HG02885 (cell line): ENCODE measurements at regions not wholly inside any gene's neighbourhood (a gene's known extent, or its start where the extent isn't known, plus 50 kb on each side); places are given as distances from the start of the nearest gene placed in this dataset.
"Not testable (repeated sequence)": the region's sequence is repeated elsewhere in the genome, so short reads cannot be mapped to it uniquely, and the experiment has no call there.

Source experiments
- ATAC-seq: cut with Tn5 transposase; IDR thresholded peaks from one replicate; pipeline ENCODE4 v1.9.1; 2021; ENCODE audit warnings: mild to moderate bottlenecking; ENCODE audit not compliant: unreplicated experiment, poor library complexity

- ATAC-seq = no peak
Measured at GRCh38 chr1:21385022-21385421, 54.9 kb upstream of the NBPF3 start.

DNA sequence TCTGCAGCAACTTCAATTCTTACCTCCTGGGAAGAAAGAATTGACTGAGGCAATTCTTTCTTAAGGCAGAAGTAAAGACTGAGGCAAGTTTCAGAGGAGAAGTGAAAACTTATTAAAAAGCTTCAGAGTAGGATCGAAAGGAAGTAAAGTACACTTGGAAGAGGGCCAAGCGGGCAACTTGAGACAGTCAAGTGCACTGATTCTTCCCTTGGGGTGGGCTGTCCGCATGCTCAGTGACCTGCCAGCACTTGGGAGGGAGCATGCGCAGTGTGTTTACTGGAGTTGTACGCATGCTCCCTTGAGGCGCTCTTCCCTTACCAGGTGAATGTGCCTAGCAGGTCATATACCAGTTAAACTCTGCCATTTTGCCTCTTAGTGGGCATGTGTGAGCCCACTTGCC, 55.3 kb upstream of the NBPF3 start:
- no peak for ATAC-seq

GRCh38 chr1:21383785-21384401, 56.0 kb upstream of the NBPF3 start:
- ATAC-seq = no peak

GRCh38 chr1:21381354-21381753, 58.6 kb upstream of the NBPF3 start:
- ATAC-seq = no peak

GRCh38 chr1:21380147-21380546, 59.8 kb upstream of the NBPF3 start:
- not testable (repeated sequence) for ATAC-seq

DNA sequence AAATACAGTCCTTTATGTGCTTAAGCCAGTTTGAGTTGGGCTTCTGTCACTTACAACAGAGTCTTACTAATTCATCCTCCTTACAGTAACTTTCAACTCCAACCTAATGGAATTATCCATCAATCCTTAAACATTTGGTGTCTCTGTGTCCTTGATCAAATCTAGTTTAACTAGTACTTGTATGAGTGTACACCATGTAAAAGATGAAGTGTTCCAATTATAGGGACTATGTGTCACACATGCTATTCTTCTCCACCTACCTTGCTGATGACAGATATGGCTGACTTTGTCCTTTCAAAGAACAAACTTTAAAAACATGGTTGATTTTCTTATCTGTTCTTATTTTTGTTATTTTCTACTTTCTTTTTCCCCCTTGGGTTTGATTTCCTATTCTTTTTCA, 60.4 kb upstream of the NBPF3 start:
- no peak for ATAC-seq

- ATAC-seq = no peak
Measured at GRCh38 chr1:21378705-21379494, 61.0 kb upstream of the NBPF3 start.

GRCh38 chr1:21372383-21372782, 67.6 kb upstream of the NBPF3 start:
- ATAC-seq = no peak

DNA sequence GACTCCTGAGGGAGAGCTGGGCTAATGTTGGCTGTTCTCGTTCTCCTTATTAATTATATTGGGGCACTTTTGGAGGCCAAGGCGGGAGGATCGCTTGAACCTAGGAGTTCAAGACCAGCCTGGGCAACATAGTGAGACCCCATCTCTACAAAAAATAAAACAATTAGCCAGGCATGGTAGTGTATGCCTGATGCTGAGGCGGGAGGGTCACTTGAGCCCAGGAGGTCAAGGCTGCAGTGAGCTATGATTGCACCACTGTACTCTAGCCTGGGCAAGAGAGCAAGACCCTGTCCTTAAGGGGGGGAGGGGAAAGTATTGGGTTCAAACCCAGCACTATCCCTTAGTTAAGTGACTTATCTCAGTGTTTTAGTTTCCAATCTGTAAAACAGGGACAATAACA, 70.0 kb upstream of the NBPF3 start:
- ATAC-seq = no peak

DNA sequence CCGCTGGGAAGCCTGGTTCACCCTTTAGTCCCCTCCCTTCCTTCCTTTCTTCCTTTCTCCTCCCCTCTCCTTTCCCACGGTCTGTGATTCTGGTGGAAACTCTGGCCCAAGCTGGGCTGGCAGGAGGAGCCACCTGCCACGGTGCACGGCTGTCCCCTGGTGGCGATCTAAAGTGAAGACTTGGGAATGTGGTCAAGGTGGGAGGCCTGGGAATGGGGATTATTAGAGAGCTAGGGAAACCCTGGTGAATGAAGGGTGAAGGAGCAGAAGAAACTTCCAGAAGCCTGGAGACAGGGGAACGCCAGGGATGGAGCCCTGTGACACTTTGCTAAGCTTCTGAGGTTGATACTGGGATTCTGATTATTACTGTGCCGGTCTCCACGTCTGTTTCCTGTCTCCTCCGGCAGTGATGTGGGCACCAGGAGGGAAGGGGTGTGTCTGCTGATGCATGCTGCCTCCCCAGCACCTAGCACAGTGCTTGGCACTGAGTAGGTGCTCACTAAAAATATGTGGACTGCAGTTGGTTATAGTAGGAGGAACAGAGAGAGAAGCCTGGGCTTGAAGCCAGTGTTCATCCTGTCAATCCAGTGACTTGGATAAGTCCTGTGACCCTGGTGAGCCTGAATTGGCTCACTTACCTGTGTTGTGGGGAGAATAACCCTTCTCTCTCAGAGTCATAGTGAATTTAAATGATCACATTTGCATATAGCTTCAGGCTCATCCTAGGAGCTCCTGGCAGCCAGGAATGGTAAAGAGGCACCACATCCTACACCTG, 71.2 kb upstream of the NBPF3 start:
- no peak for ATAC-seq

DNA sequence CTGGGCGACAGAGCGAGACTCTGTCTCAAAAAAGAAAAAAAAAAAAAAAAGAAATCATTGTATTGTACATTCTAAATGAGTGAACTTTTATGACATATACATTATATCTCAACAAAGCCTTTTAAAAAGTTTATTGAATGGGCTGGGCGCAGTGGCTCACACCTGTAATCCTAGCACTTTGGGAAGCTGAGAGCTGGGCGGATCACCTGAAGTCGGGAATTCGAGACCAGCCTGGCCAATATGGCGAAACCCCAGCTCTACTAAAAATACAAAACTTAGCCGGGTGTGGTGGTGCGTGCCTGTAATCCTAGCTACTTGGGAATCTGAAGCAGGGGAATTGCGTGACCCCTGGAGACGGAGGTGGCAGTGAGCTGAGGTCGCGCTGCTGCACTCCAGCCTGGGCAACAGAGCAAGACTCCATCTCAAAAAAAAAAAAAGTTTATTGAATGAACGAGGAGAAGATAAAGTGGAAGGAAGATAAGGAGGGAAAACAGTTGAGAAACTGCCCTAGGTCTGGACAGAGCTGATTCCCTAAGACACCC, 71.9 kb upstream of the NBPF3 start:
- ATAC-seq = not testable (repeated sequence)

GRCh38 chr1:21366288-21366687, 73.6 kb upstream of the NBPF3 start:
- ATAC-seq = no peak

DNA sequence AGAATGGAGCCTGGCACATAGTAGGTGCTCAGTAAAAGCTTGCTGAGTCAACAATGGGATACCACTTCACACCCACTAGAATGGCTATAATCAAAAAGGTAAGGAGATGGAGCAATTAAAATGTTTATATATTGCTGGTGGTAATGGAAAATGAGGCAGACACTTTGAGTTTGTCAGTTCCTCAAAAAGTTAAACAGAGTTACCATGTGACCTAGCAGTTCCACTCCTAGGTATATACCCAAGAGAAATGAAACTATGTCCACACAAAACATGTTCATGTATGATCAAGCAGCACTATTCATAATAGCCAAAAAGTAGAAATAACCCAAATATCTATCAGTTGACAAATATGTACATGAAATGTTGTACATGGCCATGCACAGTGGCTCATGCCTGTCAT, 74.8 kb upstream of the ECE1 start:
- no peak for ATAC-seq

DNA sequence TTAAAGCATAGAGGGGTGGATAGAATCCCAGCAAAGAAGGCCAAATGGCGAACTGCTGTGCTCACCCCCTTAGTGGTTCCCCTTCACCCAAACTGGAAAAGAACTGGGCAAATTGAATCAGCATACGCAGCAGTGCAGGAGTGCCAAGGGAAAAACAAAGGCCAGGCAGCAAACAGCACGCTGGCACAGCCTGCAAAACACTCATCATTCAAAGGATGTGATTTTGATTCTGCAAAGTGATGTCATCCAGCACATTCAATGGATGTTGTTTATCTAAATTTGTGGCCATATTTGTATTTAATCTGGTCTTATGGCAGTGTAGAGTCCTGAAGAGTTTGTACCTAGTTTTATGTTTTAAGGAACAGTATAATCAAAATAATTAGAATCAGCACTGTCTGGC, 71.8 kb upstream of the ECE1 start:
- ATAC-seq = no peak

DNA sequence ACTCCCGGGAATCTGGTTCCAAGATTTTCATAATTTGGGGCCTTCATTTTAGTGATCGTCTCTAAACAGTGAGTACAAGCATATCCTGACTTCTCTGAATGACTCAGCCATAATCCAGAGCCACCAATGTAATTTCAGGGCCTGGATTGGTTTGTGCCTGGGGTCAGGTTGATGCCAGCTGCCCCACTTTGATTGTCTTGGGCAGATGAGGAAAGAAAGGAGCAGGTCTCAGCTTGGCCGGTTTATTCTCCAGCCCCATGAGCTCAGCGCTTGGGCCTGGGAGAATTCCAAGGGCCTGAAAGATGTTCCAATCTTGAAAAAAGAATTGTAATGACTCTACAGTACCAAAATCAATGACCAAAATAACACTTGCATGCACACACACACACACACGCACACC, 71.2 kb upstream of the ECE1 start:
- no peak for ATAC-seq

DNA sequence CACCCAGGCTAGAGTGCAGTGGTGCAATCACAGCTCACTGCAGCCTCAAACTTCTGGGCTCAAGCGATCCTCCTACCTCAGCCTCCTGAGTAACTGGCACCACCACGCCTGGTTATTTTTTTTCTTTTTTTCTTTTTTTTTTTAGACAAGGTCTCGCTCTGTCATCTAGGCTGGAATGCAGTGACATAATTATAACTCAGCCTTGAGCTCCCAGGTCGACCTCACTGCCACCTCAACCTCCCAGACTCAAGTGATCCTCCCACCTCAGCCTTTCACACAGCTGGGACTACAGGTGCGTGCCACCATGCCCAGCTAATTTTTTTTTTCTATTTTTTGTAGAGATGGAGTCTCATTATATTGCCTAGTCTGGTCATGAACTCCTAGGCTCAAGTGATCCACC, 66.9 kb upstream of the ECE1 start:
- ATAC-seq = no peak

DNA sequence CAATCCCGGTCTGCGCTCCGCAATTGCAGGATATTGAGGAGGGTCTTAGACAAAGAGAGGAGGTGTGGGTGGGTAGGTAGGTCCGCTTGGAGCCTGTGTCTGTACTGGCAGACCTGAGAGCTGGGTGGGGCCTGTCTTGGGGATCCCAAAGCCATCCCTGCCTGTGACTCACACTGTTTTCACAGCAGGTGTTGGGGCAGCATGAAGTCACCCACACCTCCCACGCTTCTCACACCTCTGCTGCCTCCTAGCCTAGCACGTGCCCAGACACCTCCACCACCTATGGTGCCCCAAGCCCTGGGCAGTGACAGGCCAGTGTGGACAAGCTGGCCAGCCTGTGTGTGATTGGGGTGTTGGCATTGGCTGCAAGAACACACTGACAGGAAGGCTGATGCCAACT, 65.7 kb upstream of the ECE1 start:
- ATAC-seq = no peak

- no peak for ATAC-seq
Measured at GRCh38 chr1:21352586-21352985, 62.3 kb upstream of the ECE1 start.

DNA sequence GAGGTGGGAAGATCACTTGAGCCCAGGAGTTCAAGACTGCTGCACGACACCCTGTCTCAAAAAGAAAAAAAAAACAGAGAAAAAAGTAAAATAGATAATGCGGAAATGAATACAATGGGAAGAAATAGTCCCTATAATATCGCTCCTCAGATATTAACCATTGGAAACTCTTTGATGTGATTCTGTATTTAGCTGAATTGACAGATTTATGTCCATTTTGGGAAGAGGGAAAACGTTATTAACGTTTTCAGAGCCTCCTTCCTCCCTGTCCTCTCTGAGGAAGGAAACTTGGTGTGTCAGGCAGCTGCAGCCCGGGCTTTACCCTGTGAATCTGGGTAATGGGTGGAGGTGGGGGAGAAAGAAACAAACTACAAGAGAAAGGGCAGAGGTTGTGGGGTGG, 61.6 kb upstream of the ECE1 start:
- no peak for ATAC-seq

DNA sequence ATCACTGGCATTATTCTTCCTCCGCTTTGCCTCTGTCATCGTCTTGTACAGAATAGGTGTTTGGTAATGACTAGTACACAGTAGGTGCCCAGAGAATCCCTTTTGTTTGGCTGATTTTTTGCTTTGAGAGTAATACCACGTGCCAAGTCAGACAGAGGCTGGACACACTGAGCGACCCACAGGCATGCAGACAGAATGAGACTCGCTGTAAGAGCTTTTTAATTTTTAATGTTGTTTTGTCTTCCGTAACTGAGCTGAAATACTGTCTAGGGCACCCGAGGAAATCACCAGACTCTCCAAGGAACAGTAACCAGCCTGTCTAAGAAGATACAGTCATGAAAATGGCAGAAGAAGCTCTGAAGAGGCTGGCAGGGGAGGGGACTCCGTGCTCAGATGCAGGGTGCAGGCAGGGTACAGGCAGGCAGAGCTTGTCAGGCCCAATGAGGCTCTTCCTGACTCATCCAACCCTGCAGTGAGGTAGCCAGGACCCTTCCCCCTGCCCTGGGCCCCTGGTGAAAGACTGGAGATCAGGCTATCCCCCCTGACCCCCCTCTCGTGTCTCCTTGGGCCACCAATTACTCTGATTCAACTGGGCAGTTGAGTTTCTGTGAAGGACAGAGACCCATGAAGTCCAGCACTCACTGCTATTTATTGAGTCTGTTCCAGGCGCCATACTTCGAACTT, 60.1 kb upstream of the ECE1 start:
- ATAC-seq = no peak

GRCh38 chr1:21349693-21350092, 59.4 kb upstream of the ECE1 start:
- ATAC-seq = no peak
